GM12878 (cell line): ENCODE measurements at regions not wholly inside any gene's neighbourhood (a gene's known extent, or its start where the extent isn't known, plus 50 kb on each side); places are given as distances from the start of the nearest gene placed in this dataset.

Experiments
- ATAC-seq: fragments of 200-7000 bp; cut with Tn5 transposase; 3 replicates; pipeline ENCODE4 v1.9.1; 2020; ENCODE audit warnings: mild to moderate bottlenecking, moderate library complexity
- BruUV-seq: library from RNA; stranded (reverse); fragments of 400-500 nt; replicated peaks from 2 replicates; lab custom pipeline; 2021; lab: Mats Ljungman, UMichigan
- CTCF ChIA-PET: fragments of 300-600 bp; sonication (Branson Sonifier 250); formaldehyde crosslinking; extraction: SDS; loops from one replicate; lab custom pipeline; 2021; ENCODE audit warnings: inconsistent platforms; lab: Yijun Ruan, JAX
- POLR2A ChIA-PET: fragments of 350-600 bp; formaldehyde crosslinking; extraction: SDS; loops from one replicate; lab custom pipeline; 2021; ENCODE audit warnings: inconsistent platforms; lab: Charles Lee
- RAD21 ChIA-PET: fragments of 300-600 bp; sonication (Branson Sonifier 250); formaldehyde crosslinking; loops from one replicate; lab custom pipeline; 2023; ENCODE audit warnings: antibody characterized with exemption; ENCODE audit not compliant: unreplicated experiment; lab: Charles Lee
- SMC1A ChIA-PET: fragments of 300-600 bp; sonication (Branson Sonifier 250); formaldehyde crosslinking; loops from one replicate; lab custom pipeline; 2023; ENCODE audit not compliant: unreplicated experiment, uncharacterized antibody; lab: Charles Lee
- DNase-seq: peaks from one replicate; pipeline ENCODE4 v3.0.0-alpha.2; 2011; ENCODE audit warnings: low read depth, low spot score
- FAIRE-seq: peaks from 3 replicates; lab custom pipeline; 2011; peaks lifted over from hg19 to GRCh38; lab: Jason Lieb, UNC
- H2AFZ ChIP-seq: 2 replicates; pipeline ENCODE4 v1.6.0; 2011; ENCODE audit warnings: low read depth, low read length, control low read depth; ENCODE audit not compliant: control insufficient read depth
- H3K27ac ChIP-seq: 2 replicates; pipeline ENCODE4 v1.5.1; 2011; ENCODE audit warnings: control low read depth; ENCODE audit not compliant: control insufficient read depth, insufficient read depth
- H3K27me3 ChIP-seq, 2 experiments: replicated peaks in 1 of 2; 2 replicates each; pipeline versions ENCODE4 v1.6.0 to v1.6.1; 2011; ENCODE audit warnings: low read length in 1 of 2; ENCODE audit not compliant: control insufficient read depth in 2 of 2, insufficient read depth in 2 of 2
- H3K36me3 ChIP-seq, 2 experiments: 2 replicates each; pipeline ENCODE4 v1.5.1; 2011; ENCODE audit warnings: low read length in 1 of 2; ENCODE audit not compliant: control insufficient read depth in 2 of 2, insufficient read depth in 2 of 2
- H3K4me1 ChIP-seq: 2 replicates; pipeline ENCODE4 v1.6.1; 2011; ENCODE audit warnings: mild to moderate bottlenecking, low read length, moderate library complexity, mixed read lengths; ENCODE audit not compliant: control insufficient read depth, insufficient read depth
- H3K4me2 ChIP-seq: 2 replicates; pipeline ENCODE4 v1.6.0; 2011; ENCODE audit warnings: control low read depth; ENCODE audit not compliant: control insufficient read depth, insufficient read depth
- H3K4me3 ChIP-seq: fragments of 200-600 bp; sonication (generic); 2 replicates; pipeline ENCODE4 v1.5.1; 2016
- H3K79me2 ChIP-seq: 2 replicates; pipeline ENCODE4 v1.6.0; 2011; ENCODE audit warnings: low read length; ENCODE audit not compliant: control insufficient read depth, insufficient read depth
- H3K9ac ChIP-seq: 2 replicates; pipeline ENCODE4 v1.8.0; 2011; ENCODE audit warnings: low read length, control low read depth, mixed read lengths; ENCODE audit not compliant: control insufficient read depth, insufficient read depth
- H3K9me3 ChIP-seq: replicated peaks from 3 replicates; pipeline ENCODE4 v1.5.1; 2011; ENCODE audit warnings: mild to moderate bottlenecking, low read length; ENCODE audit not compliant: control insufficient read depth, insufficient read depth
- H4K20me1 ChIP-seq: 2 replicates; pipeline ENCODE4 v1.6.0; 2011; ENCODE audit not compliant: control insufficient read depth, insufficient read depth
- CBFB ChIP-seq: IDR thresholded peaks from 2 replicates; pipeline ENCODE4 v1.6.1; 2016; ENCODE audit warnings: antibody characterized with exemption, low read depth
- CBX5 ChIP-seq: sonication (generic); IDR thresholded peaks from 2 replicates; pipeline ENCODE4 v1.6.1; 2016; ENCODE audit warnings: low read depth, moderate library complexity, mild to moderate bottlenecking, inconsistent platforms
- EP300 ChIP-seq, 2 experiments: fragments of 150-350 bp in 1 of 2; IDR thresholded peaks; 2 replicates each; pipeline ENCODE4 v1.6.1; 2011 to 2012; ENCODE audit warnings: low read depth in 2 of 2, low read length in 2 of 2, borderline replicate concordance in 1 of 2, improper control_type of control experiment in 1 of 2, inconsistent platforms in 1 of 2; ENCODE audit not compliant: control insufficient read depth in 1 of 2
- FOXK2 ChIP-seq: fragments of 450-650 bp; IDR thresholded peaks from 2 replicates; pipeline ENCODE4 v1.6.1; 2017; ENCODE audit warnings: mild to moderate bottlenecking, moderate library complexity
- GABPA ChIP-seq: IDR thresholded peaks from 2 replicates; pipeline ENCODE4 v1.6.1; 2014; ENCODE audit warnings: antibody characterized with exemption, low read depth, mild to moderate bottlenecking, inconsistent platforms
- MTA3 ChIP-seq: IDR thresholded peaks from 2 replicates; pipeline ENCODE4 v1.6.1; 2012; ENCODE audit warnings: low read length, inconsistent platforms, borderline replicate concordance
- RBBP5 ChIP-seq: fragments of 200-600 bp; sonication (generic); conservative IDR thresholded peaks from 2 replicates; pipeline ENCODE4 v1.6.1; 2016
- RFX5 ChIP-seq: IDR thresholded peaks from 2 replicates; pipeline ENCODE4 v1.6.1; 2011; ENCODE audit warnings: low read depth, low read length, improper control_type of control experiment
- TAF1 ChIP-seq: IDR thresholded peaks from 2 replicates; pipeline ENCODE4 v1.6.1; 2011; ENCODE audit warnings: mild to moderate bottlenecking, low read depth, low read length, borderline replicate concordance
- ZNF24 ChIP-seq: fragments of 450-650 bp; IDR thresholded peaks from 2 replicates; pipeline ENCODE4 v1.6.1; 2017; ENCODE audit warnings: antibody characterized with exemption, mild to moderate bottlenecking
- WGBS: methylation state at CpG from one replicate; pipeline ENCODE4 v1.1.6; 2016; ENCODE audit warnings: low lambda C conversion rate; ENCODE audit not compliant: insufficient replicate concordance, insufficient coverage; ENCODE audit errors: missing lambda C conversion rate; 5-methylcytosine and 5-hydroxymethylcytosine counted together
- in situ Hi-C: fragments of 300-500 bp; cut with MboI; formaldehyde crosslinking; loops from 9 replicates; pipeline ENCODE4 v1.14.3; 2018; ENCODE audit warnings: mixed read lengths
- intact Hi-C: fragments of 100-400 bp; cut with micrococcal nuclease; formaldehyde crosslinking; loops from one replicate; pipeline ENCODE4 v1.14.2; 2022; ENCODE audit not compliant: unreplicated experiment
- TF ChIP-seq, protein P1 (sequence below): IDR thresholded peaks from 2 replicates; pipeline ENCODE4 v1.6.1; 2012; ENCODE audit warnings: low read depth, low read length, improper control_type of control experiment
- TF ChIP-seq, protein P2 (sequence below): IDR thresholded peaks from 2 replicates; pipeline ENCODE4 v1.6.1; 2012; ENCODE audit warnings: mild to moderate bottlenecking, low read depth, low read length
- TF ChIP-seq, protein P3 (sequence below): fragments of 450-650 bp; IDR thresholded peaks from 2 replicates; pipeline ENCODE4 v1.6.1; 2017; ENCODE audit warnings: antibody characterized with exemption, mild to moderate bottlenecking, moderate library complexity

DNA sequence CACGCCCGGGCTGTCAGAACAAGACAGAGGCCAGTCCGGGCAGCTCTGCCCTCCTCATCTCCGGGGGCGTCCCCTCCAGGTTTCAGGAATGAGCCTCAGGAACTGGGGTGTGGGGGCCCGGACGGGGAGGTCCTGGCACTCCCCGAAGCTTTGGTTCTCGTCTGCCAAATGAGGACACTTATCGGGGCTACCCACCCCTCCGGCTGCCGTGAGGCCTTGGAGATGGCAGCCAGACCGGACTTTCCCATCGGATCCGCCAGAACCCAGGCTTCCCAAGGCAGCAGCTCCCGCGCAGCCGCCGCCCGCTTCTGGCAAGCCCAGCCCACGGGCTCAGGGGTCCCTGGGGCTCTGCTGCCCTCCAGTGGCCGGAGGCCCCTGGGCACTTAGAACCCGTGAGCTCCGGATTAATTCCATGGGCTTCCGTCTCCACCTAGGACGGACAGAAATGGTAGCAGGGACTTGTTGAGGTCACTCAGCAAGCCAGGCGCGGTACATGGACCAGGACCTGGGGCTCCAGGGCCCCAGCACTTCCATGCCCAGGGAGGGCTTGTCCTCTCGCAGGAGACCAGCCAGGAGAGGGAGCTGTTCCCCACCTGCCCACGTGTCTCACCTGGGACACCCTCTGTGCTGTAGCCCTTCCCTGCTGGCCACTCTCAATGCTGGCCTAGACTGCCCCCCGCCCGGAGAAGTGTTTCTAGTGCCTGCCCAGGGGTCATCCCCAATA is 89.4 kb downstream of the LINGO1 start:
- SMC1A ChIA-PET = interaction anchor here (0.6 to 12.9 kb wide), 40 partner anchors 10 to 605 kb away, joined by 3 to 352 read pairs (median 4); no protein-coding TSS in a partner anchor
- TF ChIP-seq RFX5 = no peak
- TF ChIP-seq, protein P1, sequence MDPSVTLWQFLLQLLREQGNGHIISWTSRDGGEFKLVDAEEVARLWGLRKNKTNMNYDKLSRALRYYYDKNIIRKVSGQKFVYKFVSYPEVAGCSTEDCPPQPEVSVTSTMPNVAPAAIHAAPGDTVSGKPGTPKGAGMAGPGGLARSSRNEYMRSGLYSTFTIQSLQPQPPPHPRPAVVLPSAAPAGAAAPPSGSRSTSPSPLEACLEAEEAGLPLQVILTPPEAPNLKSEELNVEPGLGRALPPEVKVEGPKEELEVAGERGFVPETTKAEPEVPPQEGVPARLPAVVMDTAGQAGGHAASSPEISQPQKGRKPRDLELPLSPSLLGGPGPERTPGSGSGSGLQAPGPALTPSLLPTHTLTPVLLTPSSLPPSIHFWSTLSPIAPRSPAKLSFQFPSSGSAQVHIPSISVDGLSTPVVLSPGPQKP = no peak
- TF ChIP-seq ZNF24 = no peak
- TF ChIP-seq, protein P2, sequence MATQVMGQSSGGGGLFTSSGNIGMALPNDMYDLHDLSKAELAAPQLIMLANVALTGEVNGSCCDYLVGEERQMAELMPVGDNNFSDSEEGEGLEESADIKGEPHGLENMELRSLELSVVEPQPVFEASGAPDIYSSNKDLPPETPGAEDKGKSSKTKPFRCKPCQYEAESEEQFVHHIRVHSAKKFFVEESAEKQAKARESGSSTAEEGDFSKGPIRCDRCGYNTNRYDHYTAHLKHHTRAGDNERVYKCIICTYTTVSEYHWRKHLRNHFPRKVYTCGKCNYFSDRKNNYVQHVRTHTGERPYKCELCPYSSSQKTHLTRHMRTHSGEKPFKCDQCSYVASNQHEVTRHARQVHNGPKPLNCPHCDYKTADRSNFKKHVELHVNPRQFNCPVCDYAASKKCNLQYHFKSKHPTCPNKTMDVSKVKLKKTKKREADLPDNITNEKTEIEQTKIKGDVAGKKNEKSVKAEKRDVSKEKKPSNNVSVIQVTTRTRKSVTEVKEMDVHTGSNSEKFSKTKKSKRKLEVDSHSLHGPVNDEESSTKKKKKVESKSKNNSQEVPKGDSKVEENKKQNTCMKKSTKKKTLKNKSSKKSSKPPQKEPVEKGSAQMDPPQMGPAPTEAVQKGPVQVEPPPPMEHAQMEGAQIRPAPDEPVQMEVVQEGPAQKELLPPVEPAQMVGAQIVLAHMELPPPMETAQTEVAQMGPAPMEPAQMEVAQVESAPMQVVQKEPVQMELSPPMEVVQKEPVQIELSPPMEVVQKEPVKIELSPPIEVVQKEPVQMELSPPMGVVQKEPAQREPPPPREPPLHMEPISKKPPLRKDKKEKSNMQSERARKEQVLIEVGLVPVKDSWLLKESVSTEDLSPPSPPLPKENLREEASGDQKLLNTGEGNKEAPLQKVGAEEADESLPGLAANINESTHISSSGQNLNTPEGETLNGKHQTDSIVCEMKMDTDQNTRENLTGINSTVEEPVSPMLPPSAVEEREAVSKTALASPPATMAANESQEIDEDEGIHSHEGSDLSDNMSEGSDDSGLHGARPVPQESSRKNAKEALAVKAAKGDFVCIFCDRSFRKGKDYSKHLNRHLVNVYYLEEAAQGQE = no peak
- TF ChIP-seq GABPA = no peak
- TF ChIP-seq RBBP5 = no peak
- no peak for TF ChIP-seq TAF1
- TF ChIP-seq CBFB = no peak
- TF ChIP-seq MTA3 = no peak
- no peak for TF ChIP-seq EP300 (IDR thresholded peaks at IDR 0.05; ENCODE audit: borderline replicate concordance in 1 of 2, control insufficient read depth in 1 of 2, low read depth in 2 of 2, low read length in 2 of 2)
- no peak for TF ChIP-seq CBX5
- TF ChIP-seq FOXK2 = no peak
- TF ChIP-seq, protein P3, sequence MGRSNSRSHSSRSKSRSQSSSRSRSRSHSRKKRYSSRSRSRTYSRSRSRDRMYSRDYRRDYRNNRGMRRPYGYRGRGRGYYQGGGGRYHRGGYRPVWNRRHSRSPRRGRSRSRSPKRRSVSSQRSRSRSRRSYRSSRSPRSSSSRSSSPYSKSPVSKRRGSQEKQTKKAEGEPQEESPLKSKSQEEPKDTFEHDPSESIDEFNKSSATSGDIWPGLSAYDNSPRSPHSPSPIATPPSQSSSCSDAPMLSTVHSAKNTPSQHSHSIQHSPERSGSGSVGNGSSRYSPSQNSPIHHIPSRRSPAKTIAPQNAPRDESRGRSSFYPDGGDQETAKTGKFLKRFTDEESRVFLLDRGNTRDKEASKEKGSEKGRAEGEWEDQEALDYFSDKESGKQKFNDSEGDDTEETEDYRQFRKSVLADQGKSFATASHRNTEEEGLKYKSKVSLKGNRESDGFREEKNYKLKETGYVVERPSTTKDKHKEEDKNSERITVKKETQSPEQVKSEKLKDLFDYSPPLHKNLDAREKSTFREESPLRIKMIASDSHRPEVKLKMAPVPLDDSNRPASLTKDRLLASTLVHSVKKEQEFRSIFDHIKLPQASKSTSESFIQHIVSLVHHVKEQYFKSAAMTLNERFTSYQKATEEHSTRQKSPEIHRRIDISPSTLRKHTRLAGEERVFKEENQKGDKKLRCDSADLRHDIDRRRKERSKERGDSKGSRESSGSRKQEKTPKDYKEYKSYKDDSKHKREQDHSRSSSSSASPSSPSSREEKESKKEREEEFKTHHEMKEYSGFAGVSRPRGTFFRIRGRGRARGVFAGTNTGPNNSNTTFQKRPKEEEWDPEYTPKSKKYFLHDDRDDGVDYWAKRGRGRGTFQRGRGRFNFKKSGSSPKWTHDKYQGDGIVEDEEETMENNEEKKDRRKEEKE = no peak

More for the DNA sequence above, 89.4 kb downstream of the LINGO1 start:
- Histone ChIP-seq H3K4me3 (peak overlapping the region; percentile 73), H3K4me2 (peak overlapping the region; percentile 97), H4K20me1 (no peaks in the 10 kb centered on the region), H3K4me1 (peaks cover 17% of the 10 kb centered on the region), H3K27me3 (no peaks in the 10 kb centered on the region), H3K27ac (peak overlapping the region; percentile 52; the same call in 1 of the 2 replicates), H3K9me3 (peaks cover 2% of the 10 kb centered on the region; the same call in 1 of the 3 replicates), H2AFZ (peak overlapping the region; percentile 91), H3K36me3 (no peaks in the 10 kb centered on the region), H3K79me2 (no peaks in the 10 kb centered on the region), H3K9ac (peak overlapping the region; percentile 84)
- intact Hi-C loops = loop anchor here (1.0 to 5.0 kb wide), 3 partner anchors 46 to 424 kb away; no protein-coding TSS in a partner anchor
- ATAC-seq = peak; percentile 96
- POLR2A ChIA-PET = interaction anchor here (0.6 to 1.7 kb wide), 7 partner anchors 47 to 570 kb away, joined by 3 to 8 read pairs (median 3); no protein-coding TSS in a partner anchor
- BruUV-seq = no TSS peak
- peak; percentile 32 for DNase-seq
- under 1% methylated on average over 27 of the region's 32 CpGs for WGBS
- FAIRE-seq = peak; percentile 79
- in situ Hi-C loops = loop anchor here (5.0 kb wide), 2 partner anchors 356 to 426 kb away; no protein-coding TSS in a partner anchor
- RAD21 ChIA-PET = interaction anchor here (0.6 to 7.2 kb wide), 51 partner anchors 11 to 608 kb away, joined by 3 to 286 read pairs (median 4); no protein-coding TSS in a partner anchor
- CTCF ChIA-PET = interaction anchor here (0.6 to 11.7 kb wide), 108 partner anchors 11 to 1493 kb away, joined by 3 to 455 read pairs (median 5); no protein-coding TSS in a partner anchor
